ENCODE measurements at regions not wholly inside any gene's neighbourhood (a gene's known extent, or its start where the extent isn't known, plus 50 kb on each side); places are given as distances from the start of the nearest gene placed in this dataset.

DNA sequence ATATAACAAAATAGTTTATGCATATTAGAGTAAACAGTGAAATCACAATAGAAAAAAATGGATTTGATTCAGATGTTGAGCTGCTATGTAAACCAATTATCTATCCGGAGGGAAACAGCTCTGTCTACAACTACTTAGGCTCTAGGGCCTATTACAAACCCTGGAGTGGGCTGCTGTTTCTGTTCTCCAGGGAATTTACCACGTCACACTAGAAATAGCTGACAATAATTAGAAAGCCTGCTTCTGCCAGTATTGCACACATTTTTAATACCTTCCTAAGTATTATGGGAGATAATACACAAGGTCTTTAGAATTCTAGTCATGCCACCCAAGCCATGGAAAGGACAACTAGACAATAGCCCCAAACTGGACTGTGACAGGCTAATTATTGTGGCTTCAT lies 411.1 kb downstream of the FIGN start:
- TF ChIP-seq POLR2A (IDR thresholded peaks at IDR 0.05) (no peak), EP300 (IDR thresholded peaks at IDR 0.05) (no peak), POLR2AphosphoS5 (IDR thresholded peaks at IDR 0.05) (no peak)
- TF ChIP-seq, protein P1, sequence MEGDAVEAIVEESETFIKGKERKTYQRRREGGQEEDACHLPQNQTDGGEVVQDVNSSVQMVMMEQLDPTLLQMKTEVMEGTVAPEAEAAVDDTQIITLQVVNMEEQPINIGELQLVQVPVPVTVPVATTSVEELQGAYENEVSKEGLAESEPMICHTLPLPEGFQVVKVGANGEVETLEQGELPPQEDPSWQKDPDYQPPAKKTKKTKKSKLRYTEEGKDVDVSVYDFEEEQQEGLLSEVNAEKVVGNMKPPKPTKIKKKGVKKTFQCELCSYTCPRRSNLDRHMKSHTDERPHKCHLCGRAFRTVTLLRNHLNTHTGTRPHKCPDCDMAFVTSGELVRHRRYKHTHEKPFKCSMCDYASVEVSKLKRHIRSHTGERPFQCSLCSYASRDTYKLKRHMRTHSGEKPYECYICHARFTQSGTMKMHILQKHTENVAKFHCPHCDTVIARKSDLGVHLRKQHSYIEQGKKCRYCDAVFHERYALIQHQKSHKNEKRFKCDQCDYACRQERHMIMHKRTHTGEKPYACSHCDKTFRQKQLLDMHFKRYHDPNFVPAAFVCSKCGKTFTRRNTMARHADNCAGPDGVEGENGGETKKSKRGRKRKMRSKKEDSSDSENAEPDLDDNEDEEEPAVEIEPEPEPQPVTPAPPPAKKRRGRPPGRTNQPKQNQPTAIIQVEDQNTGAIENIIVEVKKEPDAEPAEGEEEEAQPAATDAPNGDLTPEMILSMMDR (IDR thresholded peaks at IDR 0.05), result no peak
